Medulla oblongata (tissue), 1 donor: ENCODE measurements at regions not wholly inside any gene's neighbourhood (a gene's known extent, or its start where the extent isn't known, plus 50 kb on each side); places are given as distances from the start of the nearest gene placed in this dataset.

Source experiments
- DNase-seq: peaks from one replicate; pipeline ENCODE4 v3.0.0-alpha.2; 2015; ENCODE audit errors: extremely low spot score

DNA sequence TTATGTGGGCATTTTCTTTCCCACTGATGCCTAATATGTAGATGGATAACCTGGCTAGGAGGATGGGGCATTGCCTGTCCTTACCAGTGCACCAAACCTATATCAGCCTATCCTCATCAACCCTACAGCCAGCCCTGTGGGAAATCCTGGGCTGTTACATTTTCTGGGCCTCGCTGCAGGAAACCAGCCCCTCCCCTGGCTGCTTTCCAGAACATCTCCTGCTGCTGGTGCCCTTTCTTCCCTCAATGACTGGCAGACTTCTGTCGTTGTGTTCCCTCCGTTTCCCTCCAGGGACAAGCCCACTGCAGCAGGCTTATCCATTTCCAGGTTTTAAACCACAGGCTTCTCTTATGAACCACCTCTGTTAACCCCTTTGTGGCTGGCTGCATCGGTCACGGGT, 486.1 kb upstream of the COBL start:
- DNase-seq = no peak

DNA sequence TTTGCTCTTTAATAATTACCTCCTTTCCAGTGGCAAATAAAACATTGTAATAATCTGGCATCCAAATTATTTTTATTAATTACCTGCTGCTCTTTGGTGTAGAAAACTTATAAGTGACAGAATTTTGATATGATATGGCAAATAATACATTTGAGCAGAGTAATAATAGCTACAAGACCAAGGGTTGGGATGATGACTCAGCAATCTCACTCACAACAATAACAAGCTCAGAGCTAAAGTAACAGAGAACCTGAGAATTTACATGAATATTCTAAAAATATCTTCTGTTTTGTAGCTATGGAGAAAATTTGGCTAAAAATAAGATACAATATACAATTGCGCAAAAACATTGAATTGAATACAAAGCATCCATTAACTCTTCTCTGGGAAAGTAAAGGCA, 480.8 kb upstream of the COBL start:
- no peak for DNase-seq

DNA sequence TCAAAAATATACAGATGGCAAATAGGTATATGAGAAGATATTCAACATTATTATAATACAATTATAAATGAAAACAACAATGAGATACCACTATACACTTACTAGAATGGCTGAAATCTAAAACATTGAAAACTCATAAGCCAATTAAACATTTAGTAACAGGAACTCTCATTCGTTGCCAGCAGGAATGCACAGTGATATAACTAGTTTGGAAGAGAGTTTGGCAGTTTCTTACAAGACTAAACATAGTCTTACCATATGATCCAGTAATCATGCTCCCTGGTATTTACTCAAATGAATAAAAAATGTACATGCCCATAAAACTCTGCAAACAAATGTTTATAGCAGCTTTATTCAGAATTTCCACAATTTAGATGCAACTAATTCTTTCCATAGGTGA, 476.2 kb upstream of the COBL start:
- no peak for DNase-seq

DNA sequence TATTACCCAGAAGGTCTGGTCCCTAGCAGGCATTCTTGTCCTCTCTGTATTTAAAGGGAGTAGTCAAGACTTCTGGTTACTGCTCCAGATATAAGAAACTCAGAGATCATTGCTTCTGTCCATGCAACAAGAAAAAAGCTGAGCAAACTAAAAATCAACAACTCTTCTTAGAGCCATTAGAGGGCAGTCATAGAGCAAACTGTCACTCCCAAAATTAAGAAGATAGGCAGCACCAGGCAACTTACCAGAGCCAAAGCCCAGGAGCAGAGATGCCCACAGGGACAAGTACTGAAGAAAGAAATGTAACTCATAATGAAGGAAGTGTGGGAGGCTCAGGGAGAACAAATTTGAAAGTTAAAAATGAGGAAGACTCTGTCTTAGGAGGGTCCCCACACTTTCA, 472.9 kb upstream of the COBL start:
- no peak for DNase-seq

DNA sequence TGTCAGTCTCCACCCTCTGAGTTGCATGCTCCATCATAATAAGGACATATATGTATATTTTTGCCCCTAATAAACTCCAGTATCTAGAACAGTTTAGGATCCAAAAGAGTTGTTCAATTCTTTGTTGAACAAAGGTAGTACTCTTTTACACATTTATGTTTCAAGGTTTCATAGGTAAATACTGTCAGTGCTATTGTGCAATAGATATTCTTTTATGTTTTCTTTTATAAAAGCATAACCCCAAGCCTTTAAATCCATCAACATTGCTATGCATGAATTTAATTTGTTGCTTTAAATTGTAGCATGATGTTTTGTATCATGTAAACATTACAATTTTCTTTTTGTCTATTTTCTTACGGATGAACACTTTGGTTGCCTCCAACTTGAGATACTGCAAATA, 469.7 kb upstream of the COBL start:
- no peak for DNase-seq

DNA sequence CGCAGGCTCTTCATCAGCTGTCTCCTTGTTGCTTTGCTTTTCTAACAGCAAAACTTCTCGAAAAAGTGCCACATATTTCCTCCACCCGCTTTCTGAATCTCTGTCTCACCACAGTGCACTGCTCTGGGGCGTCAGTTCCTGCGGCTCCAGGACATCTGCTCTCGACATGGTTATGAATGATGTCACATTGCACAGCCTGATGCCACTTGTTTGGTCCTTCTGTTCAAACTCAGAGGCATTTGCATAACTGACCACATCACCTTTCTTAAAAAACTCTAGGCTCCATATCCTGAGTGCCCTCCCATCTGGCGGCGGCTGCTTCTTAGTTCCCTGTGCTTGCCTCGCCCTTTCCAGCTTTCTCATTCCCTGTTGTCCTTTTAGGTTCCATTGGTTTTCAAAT, 469.3 kb upstream of the COBL start:
- DNase-seq = no peak

DNA sequence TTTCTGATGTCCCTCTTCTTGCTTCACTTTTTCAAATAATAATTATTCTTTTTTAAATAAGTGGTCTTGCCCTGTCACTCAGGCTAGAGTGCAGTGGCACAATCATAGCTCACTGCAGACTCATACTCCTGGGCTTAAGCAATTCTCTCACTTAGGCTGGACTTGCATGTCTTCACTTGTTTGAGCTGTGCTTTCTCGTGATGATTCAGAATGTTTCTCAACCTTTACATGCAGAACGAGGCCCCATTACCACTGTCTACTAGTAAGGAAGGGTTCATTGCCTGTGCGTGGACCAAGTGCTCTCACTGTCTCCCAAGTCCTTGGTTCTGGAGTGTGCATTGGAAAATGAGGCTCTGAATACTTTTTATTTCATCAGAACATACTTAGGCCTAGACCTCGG, 468.6 kb upstream of the COBL start:
- no peak for DNase-seq

DNA sequence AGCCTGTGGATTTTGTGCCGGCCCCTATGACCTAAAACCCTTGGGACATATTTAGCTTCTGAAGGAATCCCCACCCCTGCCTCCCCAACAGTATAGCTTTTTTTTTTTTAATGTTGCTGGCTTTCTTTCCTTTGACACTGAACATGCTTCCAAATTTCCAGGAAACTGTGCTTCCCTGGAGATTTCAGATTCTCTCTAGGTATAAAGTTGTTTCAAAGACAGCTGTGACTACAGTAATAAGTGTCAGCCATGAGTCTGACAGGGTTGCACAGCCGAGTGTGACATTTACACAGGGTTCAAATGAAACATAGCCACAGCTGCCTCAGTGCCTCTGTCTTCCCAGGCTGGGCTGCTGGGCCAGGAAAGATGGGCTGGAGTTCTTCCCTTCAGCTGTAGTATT, 466.6 kb upstream of the COBL start:
- no peak for DNase-seq

DNA sequence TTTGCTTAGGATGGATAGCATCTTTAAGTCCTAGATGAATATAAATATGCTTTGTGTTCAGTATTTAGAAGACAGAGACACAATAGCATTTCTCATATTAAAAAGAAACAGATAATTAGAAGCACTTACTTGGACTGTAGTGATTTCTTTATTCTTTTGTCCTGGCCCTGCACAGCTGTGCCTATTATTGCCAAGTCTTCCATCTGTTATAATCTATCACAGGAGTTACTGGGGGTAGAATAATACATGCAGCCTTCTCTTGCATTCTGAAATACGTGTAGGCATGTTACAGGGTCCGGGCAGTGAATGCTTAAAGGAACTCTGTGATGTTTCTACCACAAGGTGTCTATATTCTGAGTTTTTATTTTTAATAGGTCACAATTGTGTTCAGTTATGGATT, 461.5 kb upstream of the COBL start:
- DNase-seq = no peak

DNA sequence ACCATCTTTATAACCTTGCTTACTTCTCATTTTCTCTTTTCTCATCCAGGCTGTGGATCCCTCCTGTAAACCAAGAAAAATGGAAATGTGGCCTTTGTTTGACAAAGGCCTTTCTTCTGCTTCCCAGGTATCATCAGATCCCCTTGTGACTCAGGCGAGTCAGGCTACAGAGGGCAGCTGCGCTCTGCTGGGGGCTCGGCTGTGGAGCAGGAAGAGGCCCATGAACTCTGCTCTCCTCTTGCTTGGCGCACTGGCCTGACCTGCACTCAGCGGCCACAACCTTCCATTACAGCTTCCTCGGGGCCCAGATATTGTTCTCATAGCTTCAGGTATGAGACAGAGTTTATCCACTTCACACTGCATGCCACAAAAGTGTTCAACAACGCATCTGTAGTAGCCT, 457.6 kb upstream of the COBL start:
- DNase-seq = no peak

DNA sequence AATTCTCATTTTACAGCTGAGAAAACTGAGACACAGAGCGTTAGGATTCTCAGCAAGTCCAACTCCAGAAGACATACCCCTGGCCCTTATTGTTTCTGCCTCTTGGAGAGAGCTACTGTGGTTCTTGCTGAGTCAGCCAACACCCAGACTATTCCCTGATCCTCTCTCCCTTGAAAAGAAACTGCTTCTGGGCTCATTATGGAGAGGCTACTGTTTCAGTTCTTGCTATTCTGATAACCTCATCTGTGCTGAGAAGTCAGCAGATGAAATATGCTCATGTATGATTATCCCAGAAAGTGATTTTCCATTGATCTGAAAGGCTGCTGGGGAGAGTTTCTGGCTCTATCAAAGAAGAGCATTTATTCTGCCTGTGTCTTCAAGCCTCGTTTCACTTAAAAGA, 455.6 kb upstream of the COBL start:
- DNase-seq = no peak

DNA sequence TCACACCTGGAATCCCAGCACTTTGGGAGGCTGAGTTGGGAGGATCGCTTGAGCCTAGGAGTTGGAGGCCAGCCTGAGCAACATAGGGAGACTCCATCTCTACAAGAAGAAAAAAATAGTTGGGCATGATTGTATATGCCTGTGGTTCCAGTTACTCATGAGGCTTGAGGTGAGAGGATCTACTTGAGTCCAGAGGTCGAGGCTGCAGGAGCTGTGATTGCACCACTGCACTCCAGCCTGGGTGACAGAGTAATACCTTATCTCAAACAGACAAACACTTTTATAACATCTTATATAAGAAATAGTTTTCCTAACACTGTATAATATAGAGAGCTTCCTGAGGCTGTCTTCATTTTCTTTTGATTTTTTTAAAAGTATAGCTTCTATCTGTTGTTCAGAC, 448.4 kb upstream of the COBL start:
- DNase-seq = no peak

DNA sequence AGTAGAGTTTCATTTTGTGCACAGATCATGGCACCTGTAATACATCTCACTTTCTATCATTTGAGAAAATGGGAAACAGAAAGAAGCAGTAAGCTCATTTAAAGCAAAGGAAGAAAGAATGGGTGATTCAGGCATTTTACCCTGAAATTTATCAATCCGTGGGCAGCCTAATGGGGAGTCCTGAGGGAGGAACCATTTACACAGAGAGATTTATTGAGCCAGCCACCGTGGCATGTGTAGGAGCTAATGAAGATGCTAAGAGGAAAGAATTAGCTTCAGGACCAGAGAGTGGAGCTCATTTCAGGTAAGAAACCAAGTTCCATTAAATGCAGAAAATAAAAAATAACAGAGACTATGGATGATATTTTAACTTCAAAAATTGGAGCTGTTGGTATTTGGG, 443.4 kb upstream of the COBL start:
- no peak for DNase-seq

DNA sequence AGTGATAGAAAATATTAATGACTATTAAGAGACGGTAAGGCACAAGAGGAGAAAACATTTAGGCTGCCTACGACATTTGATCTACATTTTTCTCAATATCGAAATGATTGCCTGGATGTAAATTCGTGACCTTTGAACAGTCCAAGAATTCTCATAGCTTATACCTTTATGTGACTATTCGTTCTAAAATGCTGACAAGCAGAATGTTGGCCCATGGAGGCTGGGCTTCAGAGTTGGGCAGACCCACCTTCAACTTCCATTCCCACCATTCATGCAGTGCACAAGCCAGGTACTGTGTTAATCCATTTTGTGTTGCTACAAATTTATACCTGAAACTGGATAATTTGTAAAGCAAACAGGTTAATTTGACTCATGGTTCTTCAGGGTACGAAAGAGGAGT, 441.4 kb upstream of the COBL start:
- no peak for DNase-seq

DNA sequence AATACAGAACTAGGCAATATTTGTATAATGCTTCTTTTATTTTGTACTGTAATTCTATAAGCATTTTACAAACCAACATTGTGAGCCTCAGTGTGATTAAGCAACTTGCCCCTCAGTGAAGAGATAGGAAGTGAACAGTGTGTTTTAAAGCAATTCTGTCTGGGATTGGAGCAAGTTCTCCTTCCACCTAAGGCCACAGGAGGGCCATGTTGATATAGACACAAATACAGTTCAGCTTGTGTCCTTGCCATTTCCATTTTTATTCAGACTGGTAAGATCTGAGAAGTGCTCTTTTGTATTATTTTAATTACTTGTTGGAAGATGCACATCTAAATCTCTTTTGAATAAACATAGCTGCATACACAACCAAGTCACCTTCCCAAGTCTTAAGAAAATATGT, 416.3 kb upstream of the COBL start:
- peak; percentile 16 for DNase-seq

DNA sequence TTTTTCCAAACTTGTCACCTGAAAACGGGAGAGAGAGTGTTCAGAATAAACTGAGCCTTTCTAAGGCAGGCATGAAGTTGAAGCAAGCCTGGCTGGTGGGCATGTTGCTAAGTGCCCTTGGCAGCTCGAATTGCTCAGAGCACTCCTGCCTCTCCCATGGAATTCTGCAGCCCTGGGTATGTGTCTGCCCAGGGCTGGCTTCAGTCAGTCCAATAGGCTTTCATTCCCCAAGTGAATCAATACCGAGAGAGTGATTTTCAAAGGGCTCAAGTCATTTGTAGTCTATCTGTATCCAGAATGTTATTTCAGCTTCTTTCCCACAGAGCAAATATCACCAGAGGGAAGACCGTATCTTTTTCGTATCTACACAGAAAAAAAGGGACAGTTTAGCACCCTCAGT, 415.5 kb upstream of the COBL start:
- DNase-seq = peak; percentile 76

DNA sequence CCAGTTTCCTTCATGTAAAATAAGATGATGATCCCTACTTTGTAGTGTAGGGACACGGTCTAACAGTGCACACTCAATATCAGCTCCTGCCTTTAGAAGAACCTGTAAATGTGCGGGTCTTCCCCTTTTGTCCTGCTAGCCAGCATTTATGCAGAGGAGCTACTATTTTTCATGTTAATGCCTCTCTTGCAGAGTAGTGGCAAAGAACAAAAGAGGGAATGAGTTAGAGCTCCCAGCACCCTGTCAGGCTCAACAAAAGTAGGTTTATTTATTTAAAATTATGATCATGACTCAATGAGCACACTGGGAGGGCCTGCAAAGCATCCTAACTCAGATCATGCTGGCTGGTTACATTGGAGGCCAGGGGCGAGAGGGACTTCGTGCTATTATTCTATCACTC, 414.5 kb upstream of the COBL start:
- peak; percentile 7 for DNase-seq

DNA sequence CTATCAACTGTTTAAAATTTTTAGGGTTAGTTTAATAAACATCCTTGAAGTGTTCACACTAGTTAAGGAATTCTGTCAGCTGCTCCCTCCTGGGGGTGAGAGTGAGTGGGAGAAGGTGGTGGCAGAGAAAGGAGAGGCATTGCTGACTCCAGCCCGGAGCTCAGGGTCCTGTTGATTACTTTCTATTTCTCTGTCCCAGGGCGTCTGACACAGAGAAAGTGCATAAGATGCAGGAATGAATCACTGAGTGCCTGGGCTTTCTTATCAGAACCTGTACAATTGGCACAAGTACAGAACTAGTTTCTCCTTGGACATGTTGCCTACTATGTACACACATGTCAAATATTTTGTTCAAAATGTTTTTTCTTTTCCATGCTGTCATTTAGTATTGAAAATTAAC, 410.8 kb upstream of the COBL start:
- no peak for DNase-seq

DNA sequence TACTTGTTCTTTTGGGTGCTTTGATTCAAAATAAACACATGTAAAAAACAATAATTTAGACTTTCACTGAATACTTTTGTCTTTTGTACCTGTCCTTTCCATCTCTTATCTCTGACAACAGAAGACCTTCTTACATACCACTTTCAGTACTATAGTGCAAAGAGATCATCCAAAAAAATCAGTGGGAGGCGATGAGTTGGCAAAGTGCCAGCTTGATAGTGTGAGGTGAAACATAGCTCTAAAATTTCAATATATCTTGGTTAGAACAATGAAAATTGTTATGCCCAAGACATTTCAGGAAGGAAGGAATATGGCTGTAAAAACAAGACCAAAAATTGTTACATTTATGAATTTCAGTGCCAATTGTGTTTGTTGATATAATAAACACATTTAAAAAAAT, 390.2 kb upstream of the COBL start:
- DNase-seq = no peak

DNA sequence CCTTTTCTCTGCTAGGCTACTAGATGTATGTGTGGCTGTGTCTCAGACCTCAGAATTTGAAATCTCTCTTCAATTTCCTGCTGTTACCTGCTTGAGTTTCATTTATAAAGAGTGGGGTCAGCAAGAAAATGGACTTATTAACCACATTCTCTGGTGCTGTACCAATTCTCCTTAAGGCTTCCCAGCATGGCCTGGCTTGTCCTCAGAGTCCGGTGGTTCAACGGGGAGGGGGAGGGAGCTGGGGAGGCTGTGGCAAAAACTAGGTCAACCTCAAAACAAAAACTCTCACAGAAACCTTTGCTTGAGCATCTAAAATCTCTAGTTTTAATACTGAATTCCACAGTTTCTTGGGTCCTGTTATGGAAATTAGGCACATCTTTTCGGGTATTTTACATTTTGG, 389.1 kb upstream of the COBL start:
- DNase-seq = peak; percentile 52

DNA sequence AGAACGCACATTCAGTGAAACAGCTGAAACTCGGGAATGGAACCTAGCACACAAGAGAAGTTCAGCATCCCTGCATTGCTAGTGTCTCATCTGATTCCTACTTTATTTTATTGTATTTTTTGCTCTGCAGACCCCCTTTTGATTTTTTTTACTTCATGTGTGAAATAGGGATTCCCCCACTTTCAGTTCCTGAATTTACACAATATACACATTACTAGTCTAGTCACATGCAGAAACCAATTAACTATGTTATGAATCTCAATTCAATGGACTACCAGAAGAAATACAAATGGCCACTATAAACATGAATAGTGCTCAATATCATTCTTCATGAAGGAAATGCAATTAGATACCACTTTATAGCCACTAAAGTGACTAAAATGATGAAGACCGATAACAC, 386.1 kb upstream of the COBL start:
- DNase-seq = no peak

DNA sequence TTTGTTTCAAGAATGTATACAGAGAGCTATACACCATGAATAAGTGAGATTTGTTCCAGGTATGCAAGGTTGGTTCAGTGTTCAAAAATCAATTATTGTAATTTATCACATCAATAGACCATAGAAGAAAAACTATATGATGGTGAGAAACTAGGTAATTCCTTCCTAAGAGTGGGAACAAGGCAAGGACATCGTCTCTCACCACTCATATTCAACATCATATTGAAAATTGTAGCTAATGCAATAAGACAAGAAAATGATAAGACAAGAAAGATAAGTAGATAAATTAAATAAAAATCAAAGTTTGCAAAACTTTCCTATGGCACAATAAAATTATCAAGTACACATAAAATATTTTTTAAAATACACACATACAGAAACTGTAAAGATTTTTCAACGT, 385.3 kb upstream of the COBL start:
- no peak for DNase-seq

DNA sequence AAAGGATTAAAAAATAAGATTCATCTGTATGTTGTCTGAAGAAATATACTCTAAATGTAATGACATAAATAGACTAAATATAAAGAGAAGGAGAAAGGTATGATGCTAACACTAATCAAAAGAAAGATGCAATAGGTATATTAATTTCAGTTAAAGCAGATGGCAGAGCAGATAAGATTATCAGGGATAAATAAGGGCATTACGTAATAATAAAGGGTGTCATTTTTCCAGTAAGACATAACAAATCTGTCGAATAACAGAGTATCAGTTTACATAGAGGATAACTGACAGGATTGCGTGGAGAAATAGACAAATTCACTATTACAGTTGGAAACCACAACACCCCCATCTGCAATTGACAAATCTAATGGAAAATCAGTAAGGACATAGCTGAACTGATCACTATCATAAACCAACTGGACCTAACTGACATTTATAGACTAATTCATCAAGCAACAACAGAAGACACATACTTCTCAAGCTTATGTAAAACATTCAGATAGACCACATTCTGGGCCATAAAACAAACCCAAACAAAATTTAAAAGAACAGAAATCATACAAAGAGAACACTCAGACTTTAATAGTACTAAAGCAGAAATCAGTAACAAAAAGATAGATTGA, 384.1 kb upstream of the COBL start:
- no peak for DNase-seq

DNA sequence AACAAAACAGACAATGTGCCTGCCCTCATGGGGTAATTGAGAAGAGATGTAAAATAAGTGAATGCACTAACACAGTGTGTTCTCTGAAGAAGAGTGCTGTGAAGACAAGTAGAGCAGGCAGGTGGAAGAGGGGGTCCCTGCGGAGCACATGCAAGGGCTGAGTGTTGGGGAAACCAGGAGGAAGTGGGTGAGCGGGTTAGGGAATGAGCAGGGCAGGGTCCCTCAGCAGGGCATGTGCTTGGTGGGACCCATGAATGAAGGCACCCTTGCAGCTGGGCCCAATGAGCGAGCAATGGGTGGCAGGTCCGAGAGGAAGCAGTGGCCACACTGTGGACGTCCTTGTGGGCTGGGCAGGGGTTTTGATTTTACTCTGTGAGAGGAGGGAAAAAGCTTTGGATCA, 376.6 kb upstream of the COBL start:
- DNase-seq = no peak

DNA sequence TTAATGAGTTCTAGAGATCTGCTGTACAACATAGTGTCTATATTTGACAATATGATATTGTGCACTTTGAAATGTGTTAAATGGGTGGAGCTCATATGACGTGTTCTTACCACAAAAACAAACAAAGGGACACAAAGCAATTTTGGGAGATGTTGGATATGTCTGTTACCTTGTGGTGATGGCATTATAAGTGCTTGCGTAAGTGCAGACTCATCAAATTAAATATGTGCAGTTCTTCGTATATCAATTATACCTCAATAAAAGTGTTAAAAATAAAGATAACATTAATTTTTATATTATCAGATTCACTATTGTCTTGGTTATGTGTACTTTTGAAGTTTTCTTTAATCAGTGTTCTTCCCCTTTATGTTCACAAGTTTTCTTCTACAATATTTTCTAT, 372.9 kb upstream of the COBL start:
- DNase-seq = no peak
